Nephron (organoid): ENCODE measurements at regions not wholly inside any gene's neighbourhood (a gene's known extent, or its start where the extent isn't known, plus 50 kb on each side); places are given as distances from the start of the nearest gene placed in this dataset.
"Not testable (repeated sequence)": the region's sequence is repeated elsewhere in the genome, so short reads cannot be mapped to it uniquely, and the experiment has no call there.

Experiments
- H3K27ac Mint-ChIP-seq, 3 experiments: 2 replicates each; pipeline ENCODE4 v1.8.0; 2020; ENCODE audit warnings: mixed read lengths in 3 of 3, mild to moderate bottlenecking in 2 of 3, moderate library complexity in 1 of 3
- H3K27me3 Mint-ChIP-seq: 2 replicates; pipeline ENCODE4 v1.8.0; 2021; ENCODE audit warnings: low read depth, mild to moderate bottlenecking, moderate library complexity, mixed read lengths
- H3K36me3 Mint-ChIP-seq: 2 replicates; pipeline ENCODE4 v1.8.0; 2020; ENCODE audit warnings: low read depth, mixed read lengths
- H3K4me1 Mint-ChIP-seq: 2 replicates; pipeline ENCODE4 v1.8.0; 2020; ENCODE audit warnings: mixed read lengths
- H3K4me3 Mint-ChIP-seq, 3 experiments: 2 replicates each; pipeline ENCODE4 v1.8.0; 2020; ENCODE audit warnings: mild to moderate bottlenecking in 3 of 3, mixed read lengths in 3 of 3, moderate library complexity in 2 of 3
- H3K9me3 Mint-ChIP-seq: 2 replicates; pipeline ENCODE4 v1.8.0; 2020; ENCODE audit warnings: mixed read lengths
- CTCF ChIP-seq, 3 experiments: fragments of 200-600 bp; sonication (generic); IDR thresholded peaks; one replicate each; pipeline ENCODE4 v1.5.0; 2021; ENCODE audit warnings: antibody characterized with exemption in 3 of 3; ENCODE audit not compliant: unreplicated experiment in 3 of 3

GRCh38 chr1:209162651-209163050 lies 420.9 kb upstream of the CAMK1G start:
- Mint-ChIP-seq H3K27ac (no peak overlapping the region), H3K4me1 (peaks cover 25% of the 10 kb centered on the region), H3K27me3 (peaks cover 4% of the 10 kb centered on the region), H3K9me3 (peaks cover 3% of the 10 kb centered on the region), H3K36me3 (no peaks in the 10 kb centered on the region), H3K4me3 (no peak overlapping the region)
- TF ChIP-seq CTCF (IDR thresholded peaks at IDR 0.05; ENCODE audit: unreplicated experiment in 3 of 3): no peak

DNA sequence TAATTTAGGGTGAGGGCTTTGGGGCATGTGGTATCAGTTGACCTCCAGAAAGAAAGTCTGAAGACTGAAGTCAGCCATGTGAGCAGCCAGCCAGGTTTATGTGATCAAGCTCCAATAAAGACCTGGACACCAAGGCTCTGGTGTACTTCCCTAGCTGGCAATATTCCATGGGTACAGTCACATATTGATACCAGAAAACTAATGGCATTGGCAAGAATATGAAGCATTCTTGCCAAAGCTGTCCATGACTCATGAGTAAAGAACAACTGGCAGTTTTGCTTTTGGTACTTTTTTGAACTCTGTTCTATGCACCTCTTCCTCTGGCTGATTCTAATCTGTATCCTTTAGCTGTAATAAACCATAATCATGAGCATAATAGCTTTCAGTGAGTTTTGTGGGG lies 415.3 kb upstream of the CAMK1G start:
- Mint-ChIP-seq H3K9me3 (peaks cover 8% of the 10 kb centered on the region), H3K27me3 (peaks cover 4% of the 10 kb centered on the region), H3K4me3 (no peak overlapping the region), H3K4me1 (no peaks in the 10 kb centered on the region), H3K27ac (no peak overlapping the region), H3K36me3 (no peaks in the 10 kb centered on the region)
- TF ChIP-seq CTCF (IDR thresholded peaks at IDR 0.05; ENCODE audit: unreplicated experiment in 3 of 3): no peak

DNA sequence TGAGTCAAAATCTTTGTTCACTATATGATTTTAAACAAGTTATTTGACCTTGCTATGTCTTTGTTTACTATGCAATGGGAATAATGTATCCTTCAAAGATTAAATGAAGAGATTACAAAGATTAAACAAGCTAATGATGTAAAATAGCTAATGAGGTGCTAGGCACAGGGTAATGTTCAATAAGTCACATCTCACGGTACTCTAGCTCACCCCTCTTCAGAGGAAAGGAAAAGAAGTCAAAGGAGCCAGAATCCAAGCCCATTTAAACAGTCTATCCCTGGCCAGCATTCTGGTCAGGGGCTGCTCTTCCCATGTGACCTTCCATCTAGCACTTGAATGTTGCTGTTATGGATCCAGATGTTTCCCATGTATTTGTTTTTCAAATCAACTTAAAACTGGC lies 412.4 kb upstream of the CAMK1G start:
- Mint-ChIP-seq H3K27me3 (peaks cover under 1% of the 10 kb centered on the region), H3K4me3 (no peak overlapping the region), H3K9me3 (peaks cover 16% of the 10 kb centered on the region), H3K36me3 (no peaks in the 10 kb centered on the region), H3K27ac (no peak overlapping the region), H3K4me1 (no peaks in the 10 kb centered on the region)
- TF ChIP-seq CTCF (IDR thresholded peaks at IDR 0.05; ENCODE audit: unreplicated experiment in 3 of 3): no peak

- peaks cover 22% of the 10 kb centered on the region for H3K9me3 Mint-ChIP-seq
- no peak overlapping the region for H3K4me3 Mint-ChIP-seq
- H3K36me3 Mint-ChIP-seq: peaks cover 3% of the 10 kb centered on the region
- no peaks in the 10 kb centered on the region for H3K4me1 Mint-ChIP-seq
- TF ChIP-seq CTCF (IDR thresholded peaks at IDR 0.05; ENCODE audit: unreplicated experiment in 3 of 3): no peak
- H3K27ac Mint-ChIP-seq: no peak overlapping the region
- no peaks in the 10 kb centered on the region for H3K27me3 Mint-ChIP-seq
These were observed 411.2 kb upstream of the CAMK1G start for GRCh38 chr1:209172286-209172685.

DNA sequence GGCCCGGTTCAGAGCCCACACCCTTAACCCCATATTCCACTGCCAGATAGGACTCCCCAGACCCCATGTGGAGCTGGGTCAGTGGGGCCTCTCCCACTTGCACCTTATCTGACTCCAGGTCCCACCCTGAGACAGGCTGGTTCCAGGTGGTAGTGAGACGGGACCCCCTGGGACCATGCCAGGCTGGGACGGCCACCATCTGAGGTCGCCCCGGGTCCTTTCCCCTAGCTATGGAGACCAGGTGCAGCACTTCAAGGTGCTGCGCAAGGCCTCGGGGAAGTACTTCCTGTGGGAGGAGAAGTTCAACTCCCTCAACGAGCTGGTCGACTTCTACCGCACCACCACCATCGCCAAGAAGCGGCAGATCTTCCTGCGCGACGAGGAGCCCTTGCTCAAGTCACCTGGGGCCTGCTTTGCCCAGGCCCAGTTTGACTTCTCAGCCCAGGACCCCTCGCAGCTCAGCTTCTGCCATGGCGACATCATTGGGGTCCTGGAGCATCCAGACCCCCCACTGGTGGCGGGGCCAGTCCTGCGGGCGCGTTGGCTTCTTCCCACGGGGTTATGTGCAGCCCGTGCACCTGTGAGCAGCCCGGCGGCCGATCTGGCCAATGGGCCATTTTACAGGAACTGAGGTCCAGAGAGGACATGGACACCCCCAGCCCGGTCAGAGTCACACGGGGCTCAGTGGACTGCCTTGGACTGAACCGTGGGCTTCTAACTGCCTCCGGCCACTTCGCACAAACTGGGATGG lies 410.5 kb upstream of the CAMK1G start:
- not testable (repeated sequence) for H3K27me3 Mint-ChIP-seq, H3K4me1 Mint-ChIP-seq, H3K27ac Mint-ChIP-seq, H3K36me3 Mint-ChIP-seq, H3K4me3 Mint-ChIP-seq
- H3K9me3 Mint-ChIP-seq: peaks cover 28% of the 10 kb centered on the region

DNA sequence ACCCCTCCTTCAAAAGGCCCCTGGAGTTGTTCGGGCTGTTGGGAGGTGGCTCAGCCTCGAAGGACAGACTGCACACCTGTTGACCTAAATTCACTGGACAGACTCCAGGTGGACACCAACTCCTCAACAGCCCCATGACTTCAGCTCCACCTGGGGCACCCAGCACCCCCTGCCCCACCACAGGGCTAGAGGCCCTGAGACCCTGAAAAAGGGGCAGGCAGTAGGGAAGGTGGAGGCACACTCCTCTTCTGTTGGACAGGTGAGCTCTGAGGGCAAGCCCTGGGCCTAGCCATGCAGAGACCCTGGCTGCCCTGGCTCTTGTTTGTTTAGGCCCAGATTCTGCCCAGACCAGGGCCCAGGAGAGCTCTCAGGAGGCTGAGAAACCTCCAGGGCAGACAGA lies 409.7 kb upstream of the CAMK1G start:
- H3K4me1 Mint-ChIP-seq, H3K4me3 Mint-ChIP-seq, H3K27me3 Mint-ChIP-seq, H3K27ac Mint-ChIP-seq, H3K36me3 Mint-ChIP-seq: not testable (repeated sequence)
- H3K9me3 Mint-ChIP-seq: peaks cover 37% of the 10 kb centered on the region

DNA sequence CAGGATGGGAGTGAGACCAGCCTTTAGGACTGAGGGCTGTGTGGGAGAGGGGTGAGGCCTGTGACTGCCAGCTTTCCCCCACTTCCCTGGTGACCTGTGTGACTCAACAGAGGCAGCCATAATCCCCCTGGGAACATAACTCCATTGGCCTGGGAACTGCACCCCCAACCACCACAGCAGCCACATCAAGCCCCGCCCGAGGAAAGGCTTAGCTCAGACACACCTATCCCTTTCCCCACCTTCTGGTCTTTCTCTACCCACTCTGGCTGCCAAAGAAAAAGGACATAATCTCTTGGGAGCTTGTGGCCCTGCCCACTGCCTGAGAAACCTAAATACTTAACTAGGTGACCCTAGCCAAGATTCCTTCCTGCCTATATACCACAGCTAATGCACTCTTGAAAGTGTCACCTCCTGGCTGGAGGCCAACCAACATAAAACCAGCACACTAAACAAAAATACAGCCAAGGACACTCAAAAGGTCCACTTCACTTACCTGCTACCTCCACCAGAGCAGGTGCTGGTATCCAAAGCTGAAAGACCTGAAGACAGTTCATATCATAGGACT lies 406.6 kb upstream of the CAMK1G start:
- peaks cover 58% of the 10 kb centered on the region for H3K9me3 Mint-ChIP-seq
- TF ChIP-seq CTCF (IDR thresholded peaks at IDR 0.05; ENCODE audit: unreplicated experiment in 3 of 3): no peak
- H3K27me3 Mint-ChIP-seq: no peaks in the 10 kb centered on the region
- H3K36me3 Mint-ChIP-seq: peaks cover 3% of the 10 kb centered on the region
- H3K4me1 Mint-ChIP-seq: no peaks in the 10 kb centered on the region
- H3K4me3 Mint-ChIP-seq: no peak overlapping the region
- no peak overlapping the region for H3K27ac Mint-ChIP-seq
